ENCODE measurements at regions not wholly inside any gene's neighbourhood (a gene's known extent, or its start where the extent isn't known, plus 50 kb on each side); places are given as distances from the start of the nearest gene placed in this dataset.

GRCh38 chrX:69313617-69314290 is 148.5 kb upstream of the PJA1 start:
- no peak for TF ChIP-seq ZBTB7A (IDR thresholded peaks at IDR 0.05; ENCODE audit: low read depth)
- TF ChIP-seq NFIC (IDR thresholded peaks at IDR 0.05) = no peak
- TF ChIP-seq, protein P1, sequence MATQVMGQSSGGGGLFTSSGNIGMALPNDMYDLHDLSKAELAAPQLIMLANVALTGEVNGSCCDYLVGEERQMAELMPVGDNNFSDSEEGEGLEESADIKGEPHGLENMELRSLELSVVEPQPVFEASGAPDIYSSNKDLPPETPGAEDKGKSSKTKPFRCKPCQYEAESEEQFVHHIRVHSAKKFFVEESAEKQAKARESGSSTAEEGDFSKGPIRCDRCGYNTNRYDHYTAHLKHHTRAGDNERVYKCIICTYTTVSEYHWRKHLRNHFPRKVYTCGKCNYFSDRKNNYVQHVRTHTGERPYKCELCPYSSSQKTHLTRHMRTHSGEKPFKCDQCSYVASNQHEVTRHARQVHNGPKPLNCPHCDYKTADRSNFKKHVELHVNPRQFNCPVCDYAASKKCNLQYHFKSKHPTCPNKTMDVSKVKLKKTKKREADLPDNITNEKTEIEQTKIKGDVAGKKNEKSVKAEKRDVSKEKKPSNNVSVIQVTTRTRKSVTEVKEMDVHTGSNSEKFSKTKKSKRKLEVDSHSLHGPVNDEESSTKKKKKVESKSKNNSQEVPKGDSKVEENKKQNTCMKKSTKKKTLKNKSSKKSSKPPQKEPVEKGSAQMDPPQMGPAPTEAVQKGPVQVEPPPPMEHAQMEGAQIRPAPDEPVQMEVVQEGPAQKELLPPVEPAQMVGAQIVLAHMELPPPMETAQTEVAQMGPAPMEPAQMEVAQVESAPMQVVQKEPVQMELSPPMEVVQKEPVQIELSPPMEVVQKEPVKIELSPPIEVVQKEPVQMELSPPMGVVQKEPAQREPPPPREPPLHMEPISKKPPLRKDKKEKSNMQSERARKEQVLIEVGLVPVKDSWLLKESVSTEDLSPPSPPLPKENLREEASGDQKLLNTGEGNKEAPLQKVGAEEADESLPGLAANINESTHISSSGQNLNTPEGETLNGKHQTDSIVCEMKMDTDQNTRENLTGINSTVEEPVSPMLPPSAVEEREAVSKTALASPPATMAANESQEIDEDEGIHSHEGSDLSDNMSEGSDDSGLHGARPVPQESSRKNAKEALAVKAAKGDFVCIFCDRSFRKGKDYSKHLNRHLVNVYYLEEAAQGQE (IDR thresholded peaks at IDR 0.05; ENCODE audit: low read depth) = no peak
- TF ChIP-seq, protein P2, sequence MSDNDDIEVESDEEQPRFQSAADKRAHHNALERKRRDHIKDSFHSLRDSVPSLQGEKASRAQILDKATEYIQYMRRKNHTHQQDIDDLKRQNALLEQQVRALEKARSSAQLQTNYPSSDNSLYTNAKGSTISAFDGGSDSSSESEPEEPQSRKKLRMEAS (IDR thresholded peaks at IDR 0.05) = no peak
- TF ChIP-seq YY1 (IDR thresholded peaks at IDR 0.05; ENCODE audit: low read depth) = no peak
- no peak for TF ChIP-seq CREB1 (IDR thresholded peaks at IDR 0.05; ENCODE audit: low read depth)

DNA sequence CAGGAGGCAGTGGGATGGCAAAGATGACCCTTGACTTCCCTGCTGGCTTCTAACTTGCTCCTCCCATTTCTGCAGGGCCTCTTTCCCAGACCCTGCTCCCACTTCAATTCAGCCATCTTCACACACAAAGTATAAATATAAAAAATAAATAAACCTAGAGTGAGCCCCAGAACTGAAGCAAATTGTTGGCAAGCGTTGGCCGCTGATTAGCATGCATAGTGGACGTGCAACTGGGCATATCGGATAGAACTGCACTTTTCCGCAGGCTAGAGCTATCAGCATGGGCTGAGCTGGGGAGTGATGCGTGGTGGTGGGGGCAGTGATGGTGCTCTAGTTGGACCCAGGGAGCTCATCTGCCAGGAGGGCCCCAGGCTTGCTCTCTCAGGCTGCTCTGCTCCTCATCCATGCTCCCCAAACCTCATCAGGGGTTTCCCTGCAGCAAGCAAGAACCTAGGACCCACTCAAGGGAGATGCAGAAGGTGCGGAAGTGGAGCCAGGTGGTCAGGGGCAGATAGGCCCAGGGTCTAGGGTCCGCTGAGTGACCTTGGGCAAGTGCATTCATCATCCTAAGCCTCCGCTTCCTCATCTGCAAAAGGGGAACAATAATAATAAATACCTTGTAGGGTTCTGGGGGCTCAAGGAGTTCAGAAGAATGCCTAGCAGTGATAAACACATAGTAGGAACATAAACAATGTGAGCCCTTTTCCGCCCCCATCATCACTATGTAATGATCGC is 146.8 kb upstream of the PJA1 start:
- no peak for TF ChIP-seq EP300 (IDR thresholded peaks at IDR 0.05; ENCODE audit: borderline replicate concordance)
- no peak for TF ChIP-seq USF1 (IDR thresholded peaks at IDR 0.05)
- no peak for TF ChIP-seq YY1 (IDR thresholded peaks at IDR 0.05; ENCODE audit: low read depth)
- TF ChIP-seq RAD21 (IDR thresholded peaks at IDR 0.05; ENCODE audit: low read depth) = no peak
- no peak for TF ChIP-seq TAF1 (IDR thresholded peaks at IDR 0.05; ENCODE audit: low read depth)
- TF ChIP-seq, protein P1 (IDR thresholded peaks at IDR 0.05; ENCODE audit: low read depth) = no peak
- no peak for TF ChIP-seq ZBTB7A (IDR thresholded peaks at IDR 0.05; ENCODE audit: low read depth)
- TF ChIP-seq TCF12 (IDR thresholded peaks at IDR 0.05; ENCODE audit: low read depth) = no peak
- TF ChIP-seq CEBPB (IDR thresholded peaks at IDR 0.05) = no peak
- no peak for TF ChIP-seq EGR1 (IDR thresholded peaks at IDR 0.05)
- no peak for TF ChIP-seq CREB1 (IDR thresholded peaks at IDR 0.05; ENCODE audit: low read depth)
- TF ChIP-seq TEAD4 (IDR thresholded peaks at IDR 0.05) = no peak
- TF ChIP-seq FOXM1 (IDR thresholded peaks at IDR 0.05; ENCODE audit: borderline replicate concordance, low read depth) = no peak
- TF ChIP-seq NFIC (IDR thresholded peaks at IDR 0.05) = no peak

DNA sequence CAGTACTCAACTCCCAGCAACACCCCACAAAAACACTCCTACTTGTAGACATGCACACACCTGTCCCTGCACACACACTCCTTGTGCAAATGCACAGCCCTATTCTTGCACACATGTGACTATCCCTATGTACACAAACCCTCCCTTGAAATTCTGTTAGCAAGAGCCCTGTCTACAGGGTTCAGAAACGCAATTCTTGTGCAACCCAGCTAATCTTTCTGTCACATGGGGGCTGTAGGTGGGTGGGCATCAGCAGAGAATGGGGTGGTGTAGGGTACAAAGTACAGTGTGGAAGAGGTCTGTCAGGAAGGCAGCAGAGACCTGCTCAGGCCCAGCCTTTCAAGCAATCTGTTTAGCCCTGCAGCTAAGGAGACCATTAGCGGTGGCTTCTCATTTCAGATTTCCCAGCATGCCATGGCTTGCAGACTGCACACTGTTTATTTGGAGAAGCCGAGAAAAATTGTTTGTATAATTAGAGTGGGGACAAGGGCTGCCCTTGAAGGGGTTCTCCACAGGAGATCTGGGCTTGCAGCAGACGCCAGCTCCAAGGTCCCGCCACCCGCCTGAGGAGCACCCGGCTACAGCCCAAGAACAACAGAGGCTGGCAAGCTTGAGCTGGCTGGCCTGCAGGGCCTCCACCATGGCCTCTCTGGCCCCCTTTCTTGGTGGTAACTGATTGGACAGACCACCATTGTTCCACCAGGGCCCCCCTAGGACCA is 144.0 kb upstream of the PJA1 start:
- no peak for TF ChIP-seq EGR1 (IDR thresholded peaks at IDR 0.05)

- TF ChIP-seq CEBPB (IDR thresholded peaks at IDR 0.05) (no peak), RAD21 (IDR thresholded peaks at IDR 0.05; ENCODE audit: low read depth) (no peak)
Observed at GRCh38 chrX:69307756-69308155, 142.5 kb upstream of the PJA1 start.

GRCh38 chrX:69307029-69307428 is 141.8 kb upstream of the PJA1 start:
- TF ChIP-seq RAD21 (IDR thresholded peaks at IDR 0.05; ENCODE audit: low read depth) = no peak
- no peak for TF ChIP-seq YY1 (IDR thresholded peaks at IDR 0.05; ENCODE audit: low read depth)
- no peak for TF ChIP-seq TCF12 (IDR thresholded peaks at IDR 0.05; ENCODE audit: low read depth)
- no peak for TF ChIP-seq EGR1 (IDR thresholded peaks at IDR 0.05)
- no peak for TF ChIP-seq TEAD4 (IDR thresholded peaks at IDR 0.05)
- no peak for TF ChIP-seq ZBTB7A (IDR thresholded peaks at IDR 0.05; ENCODE audit: low read depth)
- TF ChIP-seq TAF1 (IDR thresholded peaks at IDR 0.05; ENCODE audit: low read depth) = no peak

GRCh38 chrX:69306063-69306404 is 140.8 kb upstream of the PJA1 start:
- no peak for TF ChIP-seq YY1 (IDR thresholded peaks at IDR 0.05; ENCODE audit: low read depth)
- TF ChIP-seq EGR1 (IDR thresholded peaks at IDR 0.05) = no peak
- TF ChIP-seq ZBTB7A (IDR thresholded peaks at IDR 0.05; ENCODE audit: low read depth) = no peak
- no peak for TF ChIP-seq RAD21 (IDR thresholded peaks at IDR 0.05; ENCODE audit: low read depth)
- no peak for TF ChIP-seq FOXM1 (IDR thresholded peaks at IDR 0.05; ENCODE audit: borderline replicate concordance, low read depth)
- TF ChIP-seq, protein P2 (IDR thresholded peaks at IDR 0.05) = no peak
- TF ChIP-seq TEAD4 (IDR thresholded peaks at IDR 0.05) = no peak

Data from Ishikawa (cell line).